HCT116 (cell line): ENCODE measurements at regions not wholly inside any gene's neighbourhood (a gene's known extent, or its start where the extent isn't known, plus 50 kb on each side); places are given as distances from the start of the nearest gene placed in this dataset.

Experiments
- ATAC-seq: fragments of 200-7000 bp; cut with Tn5 transposase; 2 replicates; pipeline ENCODE4 v1.9.1; 2020; ENCODE audit warnings: mild to moderate bottlenecking, moderate library complexity
- BruUV-seq: library from RNA; stranded (reverse); fragments of 400-500 nt; replicated peaks from 2 replicates; lab custom pipeline; 2021; lab: Mats Ljungman, UMichigan
- CTCF ChIA-PET: fragments of 300-600 bp; sonication (Branson Sonifier 250); formaldehyde crosslinking; loops from one replicate; lab custom pipeline; 2021; ENCODE audit warnings: antibody characterized with exemption; lab: Charles Lee
- POLR2A ChIA-PET: fragments of 300-600, 350-600 bp; sonication (Branson Sonifier 250); formaldehyde crosslinking; loops from one replicate; lab custom pipeline; 2021; ENCODE audit warnings: antibody characterized with exemption; lab: Charles Lee
- RAD21 ChIA-PET, 2 experiments: fragments of 300-600 bp; sonication (Branson Sonifier 250); formaldehyde crosslinking; loops; one replicate each; lab custom pipeline; 2023; ENCODE audit warnings: low total read pairs in 2 of 2; ENCODE audit not compliant: uncharacterized antibody in 2 of 2, unreplicated experiment in 2 of 2, low non-redundant PET in 1 of 2; lab: Charles Lee
- DNase-seq: peaks from one replicate; pipeline ENCODE4 v3.0.0-alpha.2; 2010; ENCODE audit warnings: low read depth, low spot score
- H2AFZ ChIP-seq: fragments of 200-600 bp; shearing (Covaris generic), sonication (generic); 2 replicates; pipeline ENCODE4 v1.6.1; 2017; ENCODE audit warnings: low read depth, mixed run types, mixed read lengths, antibody characterized with exemption, low read length; ENCODE audit not compliant: poor library complexity, severe bottlenecking
- H3K27ac ChIP-seq: 2 replicates; pipeline ENCODE4 v1.5.1; 2012; ENCODE audit warnings: low read depth, low read length
- H3K27me3 ChIP-seq: fragments of 200-600 bp; sonication (generic); 2 replicates; pipeline ENCODE4 v1.6.1; 2016; ENCODE audit warnings: mixed run types, low read length, mixed read lengths; ENCODE audit not compliant: insufficient read depth
- H3K36me3 ChIP-seq, 2 experiments: fragments of 200-500 bp in 1 of 2; fragments of 200-600 bp in 1 of 2; sonication (Bioruptor generic) in 1 of 2; sonication (generic) in 1 of 2; 2 replicates each; pipeline versions ENCODE4 v1.5.1 to v1.6.1; 2014 to 2016; ENCODE audit warnings: low read length in 2 of 2, inconsistent platforms in 1 of 2, mixed read lengths in 1 of 2, mixed run types in 1 of 2; ENCODE audit not compliant: insufficient read depth in 2 of 2, control insufficient read depth in 1 of 2
- H3K4me1 ChIP-seq, 2 experiments: fragments of 200-600 bp in 1 of 2; sonication (generic) in 1 of 2; 2 replicates each; pipeline versions ENCODE4 v1.5.1 to v1.6.1; 2012 to 2017; ENCODE audit warnings: low read length in 2 of 2, inconsistent platforms in 1 of 2, mild to moderate bottlenecking in 1 of 2, mixed read lengths in 1 of 2, mixed run types in 1 of 2, moderate library complexity in 1 of 2; ENCODE audit not compliant: insufficient read depth in 2 of 2, control insufficient read depth in 1 of 2
- H3K4me2 ChIP-seq: fragments of 200-600 bp; sonication (generic); 2 replicates; pipeline ENCODE4 v1.6.1; 2017; ENCODE audit warnings: mixed run types, low read length, mixed read lengths
- H3K4me3 ChIP-seq, 2 experiments: fragments of 200-600 bp in 1 of 2; sonication (generic) in 1 of 2; replicated peaks in 1 of 2; 2 replicates each; pipeline ENCODE4 v1.5.1; 2011 to 2016; ENCODE audit warnings: low read length in 2 of 2, control low read depth in 1 of 2, low read depth in 1 of 2, mild to moderate bottlenecking in 1 of 2, mixed read lengths in 1 of 2, mixed run types in 1 of 2
- H3K79me2 ChIP-seq: fragments of 200-600 bp; sonication (generic); 2 replicates; pipeline ENCODE4 v1.6.1; 2017; ENCODE audit warnings: mild to moderate bottlenecking, mixed run types, low read length, moderate library complexity, mixed read lengths; ENCODE audit not compliant: insufficient read depth
- H3K9ac ChIP-seq: fragments of 200-600 bp; sonication (generic); 2 replicates; pipeline ENCODE4 v1.6.1; 2016; ENCODE audit warnings: low read length, mixed read lengths
- H3K9me2 ChIP-seq: fragments of 200-600 bp; sonication (generic), shearing (Covaris generic); 2 replicates; pipeline ENCODE4 v1.6.1; 2017; ENCODE audit warnings: mixed run types, mild to moderate bottlenecking, moderate library complexity; ENCODE audit not compliant: insufficient read depth
- H3K9me3 ChIP-seq, 2 experiments: fragments of 200-500 bp in 1 of 2; fragments of 200-600 bp in 1 of 2; sonication (Bioruptor generic) in 1 of 2; sonication (generic) in 1 of 2; 2 replicates each; pipeline ENCODE4 v1.6.1; 2014 to 2017; ENCODE audit warnings: low read length in 2 of 2, mixed read lengths in 2 of 2, inconsistent platforms in 1 of 2, low read depth in 1 of 2, mild to moderate bottlenecking in 1 of 2, mixed run types in 1 of 2, moderate library complexity in 1 of 2; ENCODE audit not compliant: control insufficient read depth in 1 of 2, insufficient read depth in 1 of 2
- H4K20me1 ChIP-seq: fragments of 200-600 bp; sonication (generic), shearing (Covaris generic); 2 replicates; pipeline ENCODE4 v1.6.1; 2017; ENCODE audit warnings: mixed run types, mild to moderate bottlenecking, moderate library complexity; ENCODE audit not compliant: insufficient read depth
- CBX3 ChIP-seq: IDR thresholded peaks from 2 replicates; pipeline ENCODE4 v1.6.1; 2012; ENCODE audit warnings: low read depth
- CEBPB ChIP-seq: IDR thresholded peaks from 2 replicates; pipeline ENCODE4 v1.6.1; 2012; ENCODE audit warnings: low read depth
- EZH2 ChIP-seq: fragments of 200-600 bp; sonication (generic); IDR thresholded peaks from 2 replicates; pipeline ENCODE4 v1.6.1; 2017; ENCODE audit warnings: antibody characterized with exemption, mixed run types
- EZH2phosphoT487 ChIP-seq: fragments of 200-600 bp; IDR thresholded peaks from 2 replicates; pipeline ENCODE4 v1.6.1; 2018; ENCODE audit warnings: antibody characterized with exemption, borderline replicate concordance
- JUND ChIP-seq: IDR thresholded peaks from 2 replicates; pipeline ENCODE4 v1.6.1; 2012
- POLR2A ChIP-seq: IDR thresholded peaks from 2 replicates; pipeline ENCODE4 v1.7.0; 2011; ENCODE audit warnings: borderline replicate concordance; ENCODE audit not compliant: insufficient read depth, insufficient read length; ENCODE audit errors: extremely low read depth
- POLR2AphosphoS5 ChIP-seq: IDR thresholded peaks from 2 replicates; pipeline ENCODE4 v1.6.1; 2011; ENCODE audit warnings: mild to moderate bottlenecking, low read depth, low read length, moderate library complexity
- RAD21 ChIP-seq: IDR thresholded peaks from 2 replicates; pipeline ENCODE4 v1.6.1; 2012; ENCODE audit warnings: low read depth, mild to moderate bottlenecking
- SP1 ChIP-seq: IDR thresholded peaks from 2 replicates; pipeline ENCODE4 v1.6.1; 2012; ENCODE audit warnings: low read depth
- SRF ChIP-seq: IDR thresholded peaks from 2 replicates; pipeline ENCODE4 v1.6.1; 2012; ENCODE audit warnings: low read depth
- YY1 ChIP-seq: IDR thresholded peaks from 2 replicates; pipeline ENCODE4 v1.6.1; 2011; ENCODE audit warnings: low read length, low read depth, moderate library complexity, mild to moderate bottlenecking; ENCODE audit not compliant: insufficient replicate concordance; ENCODE audit errors: extremely low read depth
- ZFX ChIP-seq: fragments of 450-650 bp; IDR thresholded peaks from 2 replicates; pipeline ENCODE4 v1.6.1; 2017
- intact Hi-C: fragments of 100-400 bp; cut with micrococcal nuclease; formaldehyde crosslinking; loops from 2 replicates; pipeline ENCODE4 v1.10.0; 2022
- TF ChIP-seq, protein P1 (sequence below): IDR thresholded peaks from 2 replicates; pipeline ENCODE4 v1.6.1; 2012
- TF ChIP-seq, protein P2 (sequence below): IDR thresholded peaks from 2 replicates; pipeline ENCODE4 v1.6.1; 2012
- TF ChIP-seq, protein P3 (sequence below): IDR thresholded peaks from 2 replicates; pipeline ENCODE4 v1.6.1; 2011; ENCODE audit warnings: mild to moderate bottlenecking, low read length, moderate library complexity; ENCODE audit not compliant: insufficient replicate concordance; ENCODE audit errors: extremely low read depth

DNA sequence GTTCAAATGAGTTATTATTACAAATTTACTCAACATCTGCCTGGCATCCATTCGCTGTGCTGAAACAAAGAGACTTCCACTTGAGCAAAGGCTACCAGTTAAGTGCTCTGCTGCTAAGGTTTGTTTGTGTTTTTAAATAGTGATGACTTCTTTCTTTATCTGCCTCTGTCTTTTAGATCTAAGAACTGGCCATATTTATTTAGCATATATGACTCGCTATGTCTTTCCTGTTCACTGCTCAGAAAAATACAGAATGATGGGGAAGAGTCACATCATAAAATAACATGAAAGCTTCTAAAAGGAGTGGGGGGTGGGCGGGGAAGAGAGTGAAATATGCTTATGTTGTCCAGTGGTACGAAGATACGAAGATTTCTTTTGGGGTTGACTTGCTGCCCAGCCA, 322.2 kb downstream of the GPAT3 start:
- Histone ChIP-seq H3K4me1 (peaks cover 9 to 39% of the 10 kb centered on the region in 2 experiments), H3K27ac (no peak overlapping the region), H2AFZ (peak overlapping the region; percentile 32), H3K4me2 (0 out of 2 replicates have a peak overlapping the region, but pooled peaks have one; percentile 2), H3K27me3 (no peaks in the 10 kb centered on the region), H4K20me1 (no peaks in the 10 kb centered on the region), H3K9ac (no peak overlapping the region), H3K9me3 (no peaks in the 10 kb centered on the region), H3K79me2 (no peaks in the 10 kb centered on the region), H3K36me3 (no peaks in the 10 kb centered on the region)
- CTCF ChIA-PET: no interaction called here
- intact Hi-C loops: no loop called here
- ATAC-seq (no peak), DNase-seq (no peak)
- RAD21 ChIA-PET: no interaction called here
- no TSS peak for BruUV-seq
- POLR2A ChIA-PET: no interaction called here
- TF ChIP-seq, protein P1, sequence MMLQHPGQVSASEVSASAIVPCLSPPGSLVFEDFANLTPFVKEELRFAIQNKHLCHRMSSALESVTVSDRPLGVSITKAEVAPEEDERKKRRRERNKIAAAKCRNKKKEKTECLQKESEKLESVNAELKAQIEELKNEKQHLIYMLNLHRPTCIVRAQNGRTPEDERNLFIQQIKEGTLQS: no peak
- TF ChIP-seq CEBPB: no peak
- no peak for TF ChIP-seq POLR2AphosphoS5
- no peak for TF ChIP-seq SRF
- TF ChIP-seq, protein P2, sequence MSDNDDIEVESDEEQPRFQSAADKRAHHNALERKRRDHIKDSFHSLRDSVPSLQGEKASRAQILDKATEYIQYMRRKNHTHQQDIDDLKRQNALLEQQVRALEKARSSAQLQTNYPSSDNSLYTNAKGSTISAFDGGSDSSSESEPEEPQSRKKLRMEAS: no peak
- no peak for TF ChIP-seq EZH2
- no peak for TF ChIP-seq JUND
- no peak for TF ChIP-seq ZFX
- no peak for TF ChIP-seq YY1
- no peak for TF ChIP-seq RAD21
- TF ChIP-seq POLR2A: no peak
- no peak for TF ChIP-seq EZH2phosphoT487
- TF ChIP-seq, protein P3, sequence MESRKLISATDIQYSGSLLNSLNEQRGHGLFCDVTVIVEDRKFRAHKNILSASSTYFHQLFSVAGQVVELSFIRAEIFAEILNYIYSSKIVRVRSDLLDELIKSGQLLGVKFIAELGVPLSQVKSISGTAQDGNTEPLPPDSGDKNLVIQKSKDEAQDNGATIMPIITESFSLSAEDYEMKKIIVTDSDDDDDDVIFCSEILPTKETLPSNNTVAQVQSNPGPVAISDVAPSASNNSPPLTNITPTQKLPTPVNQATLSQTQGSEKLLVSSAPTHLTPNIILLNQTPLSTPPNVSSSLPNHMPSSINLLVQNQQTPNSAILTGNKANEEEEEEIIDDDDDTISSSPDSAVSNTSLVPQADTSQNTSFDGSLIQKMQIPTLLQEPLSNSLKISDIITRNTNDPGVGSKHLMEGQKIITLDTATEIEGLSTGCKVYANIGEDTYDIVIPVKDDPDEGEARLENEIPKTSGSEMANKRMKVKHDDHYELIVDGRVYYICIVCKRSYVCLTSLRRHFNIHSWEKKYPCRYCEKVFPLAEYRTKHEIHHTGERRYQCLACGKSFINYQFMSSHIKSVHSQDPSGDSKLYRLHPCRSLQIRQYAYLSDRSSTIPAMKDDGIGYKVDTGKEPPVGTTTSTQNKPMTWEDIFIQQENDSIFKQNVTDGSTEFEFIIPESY: no peak
- TF ChIP-seq SP1: no peak
- no peak for TF ChIP-seq CBX3
- TF ChIP-seq, all 23 proteins: peak for 0
- H3K9me2 ChIP-seq: no peaks in the 10 kb centered on the region
- no peak overlapping the region for H3K4me3 ChIP-seq
